ENCODE measurements at regions not wholly inside any gene's neighbourhood (a gene's known extent, or its start where the extent isn't known, plus 50 kb on each side); places are given as distances from the start of the nearest gene placed in this dataset.
"Not testable (repeated sequence)": the region's sequence is repeated elsewhere in the genome, so short reads cannot be mapped to it uniquely, and the experiment has no call there.

- no peak for DNase-seq (ENCODE audit: low spot score)
Measured at GRCh38 chr9:124125651-124125977, 114.0 kb downstream of the LHX2 start.

- DNase-seq (ENCODE audit: low spot score) = peak; percentile 85
Measured at GRCh38 chr9:124126648-124127646, 115.4 kb downstream of the LHX2 start.

GRCh38 chr9:124128568-124129166 lies 117.1 kb downstream of the LHX2 start:
- DNase-seq (ENCODE audit: low spot score) = no peak

GRCh38 chr9:124130277-124131075 lies 118.9 kb downstream of the LHX2 start:
- no peak for DNase-seq (ENCODE audit: low spot score)

GRCh38 chr9:124131518-124131917 lies 120.0 kb downstream of the LHX2 start:
- not testable (repeated sequence) for DNase-seq (ENCODE audit: low spot score)

- no peak for DNase-seq (ENCODE audit: low spot score)
Measured at GRCh38 chr9:124132671-124133147, 121.1 kb downstream of the LHX2 start.

GRCh38 chr9:124133727-124134126 lies 122.2 kb downstream of the LHX2 start:
- DNase-seq (ENCODE audit: low spot score) = peak; percentile 61

- DNase-seq (ENCODE audit: low spot score) = no peak
Measured at GRCh38 chr9:124134526-124134925, 123.0 kb downstream of the LHX2 start.

- DNase-seq (ENCODE audit: low spot score) = no peak
Measured at GRCh38 chr9:124135813-124136365, 121.9 kb upstream of the NEK6 start.

- no peak for DNase-seq (ENCODE audit: low spot score)
Measured at GRCh38 chr9:124137009-124137943, 120.5 kb upstream of the NEK6 start.

- no peak for DNase-seq (ENCODE audit: low spot score)
Measured at GRCh38 chr9:124137944-124138335, 119.8 kb upstream of the NEK6 start.

GRCh38 chr9:124139001-124139400 lies 118.7 kb upstream of the NEK6 start:
- no peak for DNase-seq (ENCODE audit: low spot score)

- DNase-seq (ENCODE audit: low spot score) = no peak
Measured at GRCh38 chr9:124140941-124141568, 116.7 kb upstream of the NEK6 start.

- DNase-seq (ENCODE audit: low spot score) = not testable (repeated sequence)
Measured at GRCh38 chr9:124144561-124145123, 113.1 kb upstream of the NEK6 start.

GRCh38 chr9:124146031-124146561 lies 111.7 kb upstream of the NEK6 start:
- DNase-seq (ENCODE audit: low spot score) = no peak

- peak; percentile 33 for DNase-seq (ENCODE audit: low spot score)
Measured at GRCh38 chr9:124149992-124150391, 107.8 kb upstream of the NEK6 start.

GRCh38 chr9:124163760-124164255 lies 93.9 kb upstream of the NEK6 start:
- DNase-seq (ENCODE audit: low spot score) = no peak

GRCh38 chr9:124164811-124165210 lies 92.9 kb upstream of the NEK6 start:
- DNase-seq (ENCODE audit: low spot score) = no peak

- no peak for DNase-seq (ENCODE audit: low spot score)
Measured at GRCh38 chr9:124174433-124174832, 83.3 kb upstream of the NEK6 start.

- DNase-seq (ENCODE audit: low spot score) = not testable (repeated sequence)
Measured at GRCh38 chr9:124177522-124177921, 80.2 kb upstream of the NEK6 start.

All from HuH-7.5 (cell line).